ENCODE measurements at regions not wholly inside any gene's neighbourhood (a gene's known extent, or its start where the extent isn't known, plus 50 kb on each side); places are given as distances from the start of the nearest gene placed in this dataset.

DNA sequence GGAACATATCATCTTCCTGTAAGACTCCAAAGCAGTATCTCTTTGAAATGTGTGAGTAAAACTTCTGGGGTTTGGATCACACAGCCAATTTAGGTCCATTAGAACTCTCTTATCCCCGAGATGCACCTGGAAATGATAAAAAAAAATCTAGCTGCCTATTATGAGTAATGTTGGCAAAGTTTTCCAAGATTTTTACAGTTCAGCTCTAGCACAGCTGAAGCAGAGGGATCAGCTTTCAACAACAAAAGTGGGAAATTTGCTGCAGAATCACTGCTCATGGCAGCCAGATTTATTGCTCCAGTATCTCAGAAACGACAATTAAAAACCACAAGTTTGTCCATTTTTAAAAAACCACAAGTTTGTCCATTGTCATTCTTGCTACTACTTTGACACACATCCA is 292.2 kb downstream of the IRX2 start:
- no peak for TF ChIP-seq CTCF (IDR thresholded peaks at IDR 0.05; ENCODE audit: low read depth, low read length)
- H3K4me3 ChIP-seq (ENCODE audit: low read depth, low read length): no peak overlapping the region
- DNase-seq (ENCODE audit: low read depth, low spot score): no peak
- in situ Hi-C loops (cut with HindIII; ENCODE audit: low sequenced_read_pairs): no loop called here

DNA sequence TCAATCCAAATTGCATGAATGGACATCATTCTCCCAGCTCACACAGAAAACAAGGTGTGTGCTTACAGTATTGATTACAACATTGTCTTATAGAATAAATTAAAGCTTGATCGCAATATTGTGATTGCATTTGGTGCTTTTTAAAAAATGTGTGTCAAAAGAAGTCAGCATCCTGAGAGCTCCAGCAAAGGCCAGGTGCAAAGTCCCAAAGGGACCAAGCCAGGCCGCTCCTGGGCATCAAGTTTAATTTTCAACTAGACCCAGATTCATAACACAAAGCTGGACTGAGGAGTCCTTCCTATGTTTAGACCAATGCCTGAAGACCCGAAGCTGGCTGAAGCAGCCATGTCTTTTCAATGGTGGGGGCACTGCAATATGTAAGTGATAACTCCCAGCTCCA is 295.6 kb downstream of the IRX2 start:
- in situ Hi-C loops (cut with HindIII; ENCODE audit: low sequenced_read_pairs): no loop called here
- DNase-seq (ENCODE audit: low read depth, low spot score): no peak

DNA sequence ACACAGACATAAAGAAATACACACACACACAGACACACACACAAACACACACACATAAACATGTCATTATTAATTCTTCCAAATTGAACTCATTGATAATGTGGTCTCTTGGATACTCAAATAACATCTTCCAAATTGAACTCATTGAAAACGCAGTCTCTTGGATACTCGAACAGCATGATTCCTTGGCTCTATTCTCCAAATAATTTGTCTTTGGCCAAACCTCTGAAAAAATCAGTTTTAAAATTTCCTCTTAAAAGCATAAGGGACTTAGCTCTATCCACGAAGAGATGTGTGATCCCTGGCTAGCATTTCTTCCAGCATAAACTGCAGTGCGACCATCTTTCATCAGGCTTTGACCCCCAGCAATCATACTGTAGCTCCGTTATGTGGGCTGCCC is 296.6 kb downstream of the IRX2 start:
- no peak for TF ChIP-seq CTCF (IDR thresholded peaks at IDR 0.05; ENCODE audit: low read depth, low read length)
- in situ Hi-C loops (cut with HindIII; ENCODE audit: low sequenced_read_pairs): no loop called here

More for the DNA sequence above, 295.6 kb downstream of the IRX2 start:
- no peak for TF ChIP-seq CTCF (IDR thresholded peaks at IDR 0.05; ENCODE audit: low read depth, low read length)
- H3K4me3 ChIP-seq (ENCODE audit: low read depth, low read length): no peak overlapping the region

GRCh38 chr5:2453781-2454180 is 297.7 kb downstream of the IRX2 start:
- H3K4me3 ChIP-seq (ENCODE audit: low read depth, low read length): no peak overlapping the region
- no peak for DNase-seq (ENCODE audit: low read depth, low spot score)
- in situ Hi-C loops (cut with HindIII; ENCODE audit: low sequenced_read_pairs): no loop called here
- no peak for TF ChIP-seq CTCF (IDR thresholded peaks at IDR 0.05; ENCODE audit: low read depth, low read length)

More for the DNA sequence above, 296.6 kb downstream of the IRX2 start:
- no peak overlapping the region for H3K4me3 ChIP-seq (ENCODE audit: low read depth, low read length)
- DNase-seq (ENCODE audit: low read depth, low spot score): no peak

DNA sequence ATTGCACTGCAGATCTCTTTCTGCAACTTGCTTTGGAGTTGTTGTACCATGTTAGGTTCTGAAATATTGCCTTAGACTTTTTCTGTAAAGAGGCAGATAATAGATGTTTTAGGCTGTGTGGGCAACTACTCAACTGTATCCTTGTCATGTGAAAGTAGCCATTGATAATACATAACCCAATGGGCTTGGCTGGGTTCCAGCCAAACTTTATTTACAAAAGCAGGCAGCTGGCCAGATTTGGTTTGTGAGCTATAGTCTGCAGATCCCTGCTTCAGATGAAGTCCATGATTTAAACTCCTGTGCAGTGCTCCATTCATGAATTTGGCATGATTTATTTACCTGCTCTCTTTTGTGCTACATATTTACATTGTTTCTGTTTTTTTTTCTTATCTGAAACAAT is 300.4 kb downstream of the IRX2 start:
- TF ChIP-seq CTCF (IDR thresholded peaks at IDR 0.05; ENCODE audit: low read depth, low read length): no peak
- no peak for DNase-seq (ENCODE audit: low read depth, low spot score)
- no peak overlapping the region for H3K4me3 ChIP-seq (ENCODE audit: low read depth, low read length)
- in situ Hi-C loops (cut with HindIII; ENCODE audit: low sequenced_read_pairs): no loop called here

GRCh38 chr5:2442496-2443354 is 308.8 kb downstream of the IRX2 start:
- no peak overlapping the region for H3K4me3 ChIP-seq (ENCODE audit: low read depth, low read length)
- no peak for DNase-seq (ENCODE audit: low read depth, low spot score)
- in situ Hi-C loops (cut with HindIII; ENCODE audit: low sequenced_read_pairs): no loop called here
- TF ChIP-seq CTCF (IDR thresholded peaks at IDR 0.05; ENCODE audit: low read depth, low read length): no peak

Data from astrocyte of the spinal cord (primary cell).